Fibroblast of the aortic adventitia (primary cell): ENCODE measurements at regions not wholly inside any gene's neighbourhood (a gene's known extent, or its start where the extent isn't known, plus 50 kb on each side); places are given as distances from the start of the nearest gene placed in this dataset.

Source experiments
- DNase-seq: peaks from one replicate; pipeline ENCODE4 v3.0.0-alpha.2; 2010; ENCODE audit warnings: low read depth
- H3K4me3 ChIP-seq: 2 replicates; pipeline ENCODE4 v1.5.1; 2011; ENCODE audit warnings: low read depth, mild to moderate bottlenecking, control low read depth, low read length, moderate library complexity
- CTCF ChIP-seq: IDR thresholded peaks from 2 replicates; pipeline ENCODE4 v1.5.1; 2011; ENCODE audit warnings: mild to moderate bottlenecking, low read length, control low read depth, inconsistent platforms; ENCODE audit not compliant: insufficient read depth

GRCh38 chr6:148087659-148088058, 255.0 kb upstream of the SASH1 start:
- DNase-seq, result no peak
- H3K4me3 ChIP-seq, result no peak overlapping the region
- TF ChIP-seq CTCF, result no peak

- DNase-seq, result no peak
- no peak for TF ChIP-seq CTCF
Measured at GRCh38 chr6:148090326-148090725, 252.3 kb upstream of the SASH1 start.

GRCh38 chr6:148091394-148091793, 251.2 kb upstream of the SASH1 start:
- H3K4me3 ChIP-seq, result no peak overlapping the region

More at GRCh38 chr6:148090326-148090725, 252.3 kb upstream of the SASH1 start:
- no peak overlapping the region for H3K4me3 ChIP-seq

GRCh38 chr6:148103436-148103835, 239.2 kb upstream of the SASH1 start:
- no peak for DNase-seq
- H3K4me3 ChIP-seq, result no peak overlapping the region
- no peak for TF ChIP-seq CTCF

More at GRCh38 chr6:148091394-148091793, 251.2 kb upstream of the SASH1 start:
- DNase-seq, result no peak
- no peak for TF ChIP-seq CTCF

GRCh38 chr6:148104131-148104530, 238.5 kb upstream of the SASH1 start:
- DNase-seq, result no peak
- TF ChIP-seq CTCF, result no peak
- no peak overlapping the region for H3K4me3 ChIP-seq

- no peak for DNase-seq
- H3K4me3 ChIP-seq, result no peak overlapping the region
- no peak for TF ChIP-seq CTCF
Measured at GRCh38 chr6:148105695-148106094, 236.9 kb upstream of the SASH1 start.

- no peak overlapping the region for H3K4me3 ChIP-seq
- TF ChIP-seq CTCF, result no peak
Measured at GRCh38 chr6:148107911-148108310, 234.7 kb upstream of the SASH1 start.

More at GRCh38 chr6:148107911-148108310, 234.7 kb upstream of the SASH1 start:
- no peak for DNase-seq
